H1 (cell line): ENCODE measurements at regions not wholly inside any gene's neighbourhood (a gene's known extent, or its start where the extent isn't known, plus 50 kb on each side); places are given as distances from the start of the nearest gene placed in this dataset.

Source experiments
- CTCF ChIA-PET: fragments of 300-600 bp; sonication (Branson Sonifier 250); formaldehyde crosslinking; loops from one replicate; lab custom pipeline; 2021; ENCODE audit not compliant: partially characterized antibody; lab: Charles Lee
- POLR2A ChIA-PET: fragments of 300-600 bp; sonication (Branson Sonifier 250); formaldehyde crosslinking; loops from one replicate; lab custom pipeline; 2021; ENCODE audit warnings: inconsistent platforms; ENCODE audit not compliant: partially characterized antibody; lab: Charles Lee
- DNase-seq, 2 experiments: peaks; one replicate each; pipeline versions ENCODE4 v3.0.0 to v3.0.0-alpha.2; 2010 to 2022; ENCODE audit warnings: low spot score in 2 of 2, low read depth in 1 of 2, mixed read lengths in 1 of 2
- FAIRE-seq: peaks from 2 replicates; lab custom pipeline; 2011; peaks lifted over from hg19 to GRCh38; lab: Jason Lieb, UNC
- H2AFZ ChIP-seq: 2 replicates; pipeline ENCODE4 v1.8.1; 2012; ENCODE audit warnings: low read length, inconsistent platforms
- H2AK5ac ChIP-seq: 2 replicates; pipeline ENCODE4 v1.6.1; 2013; ENCODE audit warnings: low read depth, low read length
- H2BK120ac ChIP-seq: replicated peaks from 2 replicates; pipeline ENCODE3; 2013; ENCODE audit warnings: low read depth, low read length, inconsistent platforms
- H2BK12ac ChIP-seq: 2 replicates; pipeline ENCODE4 v1.6.1; 2013; ENCODE audit warnings: low read depth, low read length
- H2BK15ac ChIP-seq: 2 replicates; pipeline ENCODE4 v1.6.1; 2013; ENCODE audit warnings: low read length
- H2BK20ac ChIP-seq: 2 replicates; pipeline ENCODE4 v1.6.1; 2013; ENCODE audit warnings: low read length
- H2BK5ac ChIP-seq: 2 replicates; pipeline ENCODE4 v1.6.1; 2013; ENCODE audit warnings: low read depth, low read length
- H3K14ac ChIP-seq: 2 replicates; pipeline ENCODE4 v1.6.1; 2013; ENCODE audit warnings: inconsistent platforms; ENCODE audit not compliant: insufficient read length
- H3K18ac ChIP-seq: 2 replicates; pipeline ENCODE4 v1.6.1; 2013; ENCODE audit warnings: low read length; ENCODE audit errors: extremely low read depth
- H3K23ac ChIP-seq: 2 replicates; pipeline ENCODE4 v1.6.1; 2013; ENCODE audit warnings: inconsistent platforms; ENCODE audit not compliant: insufficient read length
- H3K23me2 ChIP-seq: 2 replicates; pipeline ENCODE4 v1.6.1; 2013; ENCODE audit warnings: low read depth, low read length
- H3K27ac ChIP-seq: 2 replicates; pipeline ENCODE4 v1.6.1; 2011; ENCODE audit warnings: low read depth, low read length, inconsistent platforms
- H3K27me3 ChIP-seq, 4 experiments: replicated peaks in 1 of 4; 1 replicate in 1 of 4; 2 replicates in 3 of 4; pipeline versions ENCODE4 v1.6.1 to v1.8.1; 2011 to 2013; ENCODE audit warnings: low read length in 3 of 4, mild to moderate bottlenecking in 3 of 4, inconsistent platforms in 2 of 4, mixed read lengths in 2 of 4, moderate library complexity in 1 of 4; ENCODE audit not compliant: control insufficient read depth in 3 of 4, insufficient read depth in 3 of 4; ENCODE audit errors: extremely low read depth in 1 of 4
- H3K36me3 ChIP-seq, 4 experiments: 2 replicates each; pipeline versions ENCODE4 v1.6.1 to v1.8.1; 2011 to 2013; ENCODE audit warnings: mild to moderate bottlenecking in 4 of 4, low read length in 3 of 4, moderate library complexity in 2 of 4, control low read depth in 1 of 4, inconsistent platforms in 1 of 4; ENCODE audit not compliant: insufficient read depth in 4 of 4, control insufficient read depth in 2 of 4
- H3K4ac ChIP-seq: replicated peaks from 2 replicates; pipeline ENCODE3; 2013; ENCODE audit warnings: low read length, low read depth, mixed read lengths, inconsistent platforms; ENCODE audit not compliant: insufficient read length
- H3K4me1 ChIP-seq, 4 experiments: replicated peaks in 1 of 4; 1 replicate in 1 of 4; 2 replicates in 3 of 4; pipeline versions ENCODE4 v1.6.1 to v1.8.1; 2011 to 2013; ENCODE audit warnings: low read length in 3 of 4, inconsistent platforms in 2 of 4, mixed read lengths in 1 of 4; ENCODE audit not compliant: insufficient read depth in 4 of 4, control insufficient read depth in 3 of 4
- H3K4me2 ChIP-seq, 2 experiments: 2 replicates each; pipeline versions ENCODE4 v1.6.1 to v1.8.1; 2011 to 2013; ENCODE audit warnings: low read depth in 2 of 2, low read length in 2 of 2, control low read depth in 1 of 2, inconsistent platforms in 1 of 2, mild to moderate bottlenecking in 1 of 2; ENCODE audit not compliant: insufficient read depth in 1 of 2
- H3K4me3 ChIP-seq, 4 experiments: fragments of 200-600, 300-600 bp in 1 of 4; sonication (generic), shearing (Covaris generic), sonication (Bioruptor Twin) in 1 of 4; 2 replicates each; pipeline versions ENCODE4 v1.5.1 to v1.8.1; 2011 to 2016; ENCODE audit warnings: low read length in 4 of 4, low read depth in 3 of 4, control low read depth in 2 of 4, inconsistent platforms in 2 of 4, mild to moderate bottlenecking in 2 of 4, mixed read lengths in 1 of 4, moderate library complexity in 1 of 4; ENCODE audit not compliant: insufficient read depth in 2 of 4; ENCODE audit errors: extremely low read depth in 1 of 4
- H3K56ac ChIP-seq: replicated peaks from 2 replicates; pipeline ENCODE3; 2013; ENCODE audit warnings: low read depth, mild to moderate bottlenecking, mixed read lengths, low read length, inconsistent platforms; ENCODE audit not compliant: insufficient read length
- H3K79me1 ChIP-seq: 2 replicates; pipeline ENCODE4 v1.6.1; 2013; ENCODE audit warnings: low read depth, low read length, control low read depth
- H3K79me2 ChIP-seq, 2 experiments: 2 replicates each; pipeline versions ENCODE4 v1.6.1 to v1.8.1; 2012 to 2013; ENCODE audit warnings: low read length in 2 of 2, mild to moderate bottlenecking in 2 of 2, inconsistent platforms in 1 of 2; ENCODE audit not compliant: insufficient read depth in 2 of 2, control insufficient read depth in 1 of 2
- H3K9ac ChIP-seq, 4 experiments: replicated peaks in 1 of 4; 1 replicate in 1 of 4; 2 replicates in 3 of 4; pipeline versions ENCODE4 v1.6.1 to v1.8.1; 2011 to 2013; ENCODE audit warnings: low read depth in 3 of 4, low read length in 3 of 4, control low read depth in 2 of 4, mild to moderate bottlenecking in 2 of 4, moderate library complexity in 2 of 4, inconsistent platforms in 1 of 4; ENCODE audit errors: extremely low read depth in 1 of 4
- H3K9me3 ChIP-seq, 2 experiments: 2 replicates each; pipeline versions ENCODE4 v1.6.1 to v1.8.1; 2012 to 2013; ENCODE audit warnings: mild to moderate bottlenecking in 2 of 2, moderate library complexity in 2 of 2, control low read depth in 1 of 2, inconsistent platforms in 1 of 2, low read depth in 1 of 2, low read length in 1 of 2, mixed read lengths in 1 of 2; ENCODE audit not compliant: insufficient read depth in 2 of 2
- H4K20me1 ChIP-seq, 2 experiments: replicated peaks in 1 of 2; 2 replicates each; pipeline versions ENCODE3 to v1.8.1; 2011 to 2013; ENCODE audit warnings: inconsistent platforms in 2 of 2, low read length in 2 of 2, mild to moderate bottlenecking in 1 of 2; ENCODE audit not compliant: insufficient read depth in 2 of 2, control insufficient read depth in 1 of 2
- H4K5ac ChIP-seq: 2 replicates; pipeline ENCODE4 v1.6.1; 2013; ENCODE audit warnings: low read length, low read depth, mixed read lengths, inconsistent platforms; ENCODE audit not compliant: insufficient read length
- H4K8ac ChIP-seq: 2 replicates; pipeline ENCODE4 v1.8.0; 2013; ENCODE audit warnings: mild to moderate bottlenecking, moderate library complexity, low read length, inconsistent platforms; ENCODE audit not compliant: insufficient read depth; ENCODE audit errors: extremely low read depth
- H4K91ac ChIP-seq: replicated peaks from 2 replicates; pipeline ENCODE3; 2013; ENCODE audit warnings: low read length, mixed read lengths, inconsistent platforms; ENCODE audit not compliant: insufficient read length
- BACH1 ChIP-seq: IDR thresholded peaks from 2 replicates; pipeline ENCODE4 v1.6.1; 2012; ENCODE audit warnings: low read length, improper control_type of control experiment
- HDAC2 ChIP-seq, 2 experiments: fragments of 300-600 bp in 1 of 2; sonication (generic) in 1 of 2; IDR thresholded peaks; 2 replicates each; pipeline ENCODE4 v1.6.1; 2011 to 2012; ENCODE audit warnings: low read depth in 2 of 2, low read length in 2 of 2, mild to moderate bottlenecking in 2 of 2, moderate library complexity in 2 of 2, borderline replicate concordance in 1 of 2, inconsistent platforms in 1 of 2
- HDAC6 ChIP-seq: IDR thresholded peaks from one replicate; pipeline ENCODE4 v1.7.1; 2012; ENCODE audit warnings: low read depth, mild to moderate bottlenecking, inconsistent platforms, low read length, moderate library complexity
- KDM5A ChIP-seq: fragments of 200-600 bp; IDR thresholded peaks from 2 replicates; pipeline ENCODE4 v1.7.1; 2012; ENCODE audit warnings: mild to moderate bottlenecking, low read length, inconsistent platforms, mixed read lengths
- NRF1 ChIP-seq: IDR thresholded peaks from 2 replicates; pipeline ENCODE4 v1.6.1; 2011; ENCODE audit warnings: mild to moderate bottlenecking, low read depth, low read length, improper control_type of control experiment
- POU5F1 ChIP-seq: IDR thresholded peaks from 2 replicates; pipeline ENCODE4 v1.6.1; 2011; ENCODE audit warnings: low read depth, mild to moderate bottlenecking, low read length, moderate library complexity
- RBBP5 ChIP-seq: IDR thresholded peaks from 2 replicates; pipeline ENCODE4 v1.7.1; 2012; ENCODE audit warnings: low read depth, mild to moderate bottlenecking, inconsistent platforms, low read length, moderate library complexity, borderline replicate concordance
- SAP30 ChIP-seq: fragments of 300-600 bp; sonication (generic); IDR thresholded peaks from 2 replicates; pipeline ENCODE4 v1.7.1; 2012; ENCODE audit warnings: low read length, moderate library complexity, mild to moderate bottlenecking, inconsistent platforms; ENCODE audit not compliant: insufficient read depth, insufficient replicate concordance
- WGBS, 2 experiments: shearing (Covaris generic) in 1 of 2; methylation state at CpG; one replicate each; pipeline versions ENCODE4 v1.1.6 to v1.1.7; 2013 to 2015; ENCODE audit warnings: low lambda C conversion rate in 2 of 2, mixed read lengths in 2 of 2, inconsistent platforms in 1 of 2, low coverage in 1 of 2, missing lambda C conversion rate in 1 of 2; ENCODE audit not compliant: insufficient replicate concordance in 2 of 2, insufficient coverage in 1 of 2, insufficient read length in 1 of 2; ENCODE audit errors: extremely low coverage in 1 of 2, missing lambda C conversion rate in 1 of 2; 5-methylcytosine and 5-hydroxymethylcytosine counted together
- TF ChIP-seq, protein P1 (sequence below): IDR thresholded peaks from 2 replicates; pipeline ENCODE4 v1.6.1; 2012; ENCODE audit warnings: inconsistent platforms

DNA sequence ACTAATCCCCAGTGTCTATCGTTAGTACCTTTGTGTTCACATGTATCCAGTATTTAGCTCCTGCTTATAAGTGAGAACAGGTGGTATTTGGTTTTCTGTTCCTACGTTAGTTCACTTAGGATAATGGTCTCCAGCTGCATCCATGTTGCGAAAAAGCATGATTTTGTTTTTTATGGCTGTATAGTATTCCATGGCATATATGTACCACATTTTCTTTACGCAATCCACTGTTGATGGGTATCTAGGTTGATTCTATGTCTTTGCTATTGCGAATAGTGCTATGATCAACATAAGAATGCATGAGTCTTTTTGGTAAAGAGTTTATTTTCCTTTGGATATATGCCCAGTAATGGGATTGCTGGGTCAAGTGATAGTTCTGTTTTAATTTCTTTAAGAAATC, 59.1 kb downstream of the CH25H start:
- H2AFZ ChIP-seq = no peak overlapping the region
- no peak overlapping the region for H3K4ac ChIP-seq
- H3K9me3 ChIP-seq = no peaks in the 10 kb centered on the region
- no peaks in the 10 kb centered on the region for H3K4me1 ChIP-seq
- H3K23me2 ChIP-seq = no peaks in the 10 kb centered on the region
- no peak overlapping the region for H3K18ac ChIP-seq
- no peak overlapping the region for H2BK12ac ChIP-seq
- 94% methylated on average over 5 of the region's 5 CpGs; no CpG with 5 or more reads in 1 of the 2 experiments for WGBS, 2 experiments
- ChIA-PET CTCF (no interaction called here), POLR2A (no interaction called here)
- no peak overlapping the region for H2BK15ac ChIP-seq
- H2BK5ac ChIP-seq = no peak overlapping the region
- no peak overlapping the region for H3K14ac ChIP-seq
- TF ChIP-seq POU5F1 = no peak
- TF ChIP-seq HDAC6 = no peak
- TF ChIP-seq SAP30 = no peak
- no peak for TF ChIP-seq HDAC2 (IDR thresholded peaks at IDR 0.05; ENCODE audit: borderline replicate concordance in 1 of 2, low read depth in 2 of 2, low read length in 2 of 2)
- TF ChIP-seq NRF1 = no peak
- no peak for TF ChIP-seq RBBP5
- TF ChIP-seq BACH1 = no peak
- TF ChIP-seq, protein P1, sequence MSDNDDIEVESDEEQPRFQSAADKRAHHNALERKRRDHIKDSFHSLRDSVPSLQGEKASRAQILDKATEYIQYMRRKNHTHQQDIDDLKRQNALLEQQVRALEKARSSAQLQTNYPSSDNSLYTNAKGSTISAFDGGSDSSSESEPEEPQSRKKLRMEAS = no peak
- no peak for TF ChIP-seq KDM5A
- no peak overlapping the region for H3K4me3 ChIP-seq
- H4K5ac ChIP-seq = no peak overlapping the region
- no peak overlapping the region for H4K8ac ChIP-seq
- no peak overlapping the region for H3K9ac ChIP-seq
- H3K56ac ChIP-seq = no peak overlapping the region
- no peaks in the 10 kb centered on the region for H4K20me1 ChIP-seq
- H3K23ac ChIP-seq = no peak overlapping the region
- H2BK120ac ChIP-seq = no peak overlapping the region
- no peak overlapping the region for H4K91ac ChIP-seq
- no peaks in the 10 kb centered on the region for H3K27me3 ChIP-seq
- no peaks in the 10 kb centered on the region for H3K79me2 ChIP-seq
- no peaks in the 10 kb centered on the region for H3K79me1 ChIP-seq
- H3K36me3 ChIP-seq = no peaks in the 10 kb centered on the region
- H2AK5ac ChIP-seq = no peak overlapping the region
- no peak for DNase-seq
- H2BK20ac ChIP-seq = no peak overlapping the region
- no peak overlapping the region for H3K4me2 ChIP-seq
- no peak for FAIRE-seq
- H3K27ac ChIP-seq = no peak overlapping the region
